ENCODE measurements at regions not wholly inside any gene's neighbourhood (a gene's known extent, or its start where the extent isn't known, plus 50 kb on each side); places are given as distances from the start of the nearest gene placed in this dataset.
"Not testable (repeated sequence)": the region's sequence is repeated elsewhere in the genome, so short reads cannot be mapped to it uniquely, and the experiment has no call there.

DNA sequence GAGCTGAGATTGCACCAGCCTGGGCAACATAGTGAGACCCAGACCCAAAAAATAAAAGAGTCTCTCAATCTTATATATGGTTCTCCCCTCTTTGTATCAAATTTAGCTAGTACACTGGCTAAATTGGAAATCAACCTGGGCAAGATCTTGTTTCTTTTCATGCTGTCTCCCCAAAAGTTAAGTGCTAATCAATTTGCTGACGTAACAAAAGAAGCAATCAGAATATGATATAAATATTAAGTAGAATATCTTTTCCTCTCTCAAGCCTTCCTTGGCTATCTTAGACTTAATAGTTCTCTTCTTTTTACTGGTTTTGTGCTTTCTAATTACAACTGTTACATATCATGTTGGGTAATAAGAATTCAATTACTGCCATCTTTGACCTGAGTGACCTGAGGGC, 258.9 kb downstream of the KCNRG start:
- DNase-seq (ENCODE audit: low spot score) = no peak

DNA sequence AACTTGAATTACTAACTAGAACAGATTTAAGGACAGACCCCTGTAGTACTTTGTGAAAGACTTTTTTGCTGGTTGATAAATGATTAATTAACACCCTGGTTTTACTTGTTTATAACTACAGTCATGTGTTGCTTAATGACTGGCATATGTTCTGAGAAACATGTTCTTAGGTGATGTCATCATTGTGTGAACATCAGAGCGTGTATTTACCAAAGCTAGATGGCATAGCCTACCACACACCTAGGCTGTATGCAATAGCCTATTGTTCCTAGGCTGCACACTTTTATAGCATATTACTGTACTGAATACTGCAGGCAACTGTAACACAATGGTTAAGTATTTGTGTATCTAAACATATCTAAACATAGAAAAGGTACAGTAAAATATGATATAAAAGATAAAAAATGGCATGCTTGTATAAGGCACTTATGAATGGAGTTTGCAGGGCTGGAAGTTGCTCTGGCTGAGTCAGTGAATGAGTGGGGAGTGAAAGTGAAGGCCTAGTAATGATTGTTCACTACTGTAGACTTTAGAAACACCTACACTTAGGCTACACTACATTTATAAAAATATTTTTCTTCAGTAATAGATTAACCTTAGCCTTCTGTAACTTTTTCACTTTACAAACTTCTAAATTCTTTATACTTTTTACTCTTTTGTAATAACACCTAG, 260.3 kb downstream of the KCNRG start:
- DNase-seq (ENCODE audit: low spot score) = peak; percentile 70

DNA sequence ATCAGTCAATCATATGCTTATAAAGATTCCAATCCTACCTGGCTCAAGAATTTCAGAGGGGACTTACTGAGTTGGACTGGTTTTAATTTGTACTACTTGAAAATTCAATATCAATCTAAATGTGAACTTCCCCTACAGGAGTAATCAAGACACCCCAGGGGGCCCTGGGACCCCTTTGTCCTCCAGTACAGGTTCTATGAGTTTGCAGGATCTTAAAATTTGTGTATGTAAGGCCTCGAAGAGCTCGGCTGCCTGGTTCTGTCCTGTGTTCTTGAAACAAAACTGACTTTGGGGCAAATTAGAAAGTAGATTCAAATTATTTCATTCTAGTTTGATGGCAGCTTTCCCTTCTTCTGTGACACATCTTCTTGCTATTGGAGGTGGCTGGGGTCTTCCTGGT, 261.3 kb downstream of the KCNRG start:
- no peak for DNase-seq (ENCODE audit: low spot score)

GRCh38 chr13:50277127-50277526, 261.9 kb downstream of the KCNRG start:
- DNase-seq (ENCODE audit: low spot score) = no peak

DNA sequence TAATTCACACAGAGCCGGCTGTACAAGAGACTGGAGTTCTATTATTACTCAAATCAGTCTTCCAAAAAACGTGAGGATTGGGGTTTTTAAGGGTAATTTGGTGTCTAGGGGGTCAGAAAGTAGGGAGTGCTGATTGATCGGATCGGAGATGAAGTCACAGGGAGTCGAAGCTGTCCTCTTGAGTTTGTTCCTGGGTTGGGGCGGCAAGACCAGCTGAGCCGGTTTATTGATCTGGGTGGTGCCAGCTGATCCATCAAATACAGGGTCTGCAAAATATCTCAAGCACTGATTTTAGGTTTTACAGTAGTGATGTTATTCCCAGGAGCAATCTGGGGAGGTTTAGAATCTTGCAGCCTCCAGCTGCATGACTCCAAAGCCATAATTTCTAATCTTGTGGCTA, 262.7 kb downstream of the KCNRG start:
- no peak for DNase-seq (ENCODE audit: low spot score)

DNA sequence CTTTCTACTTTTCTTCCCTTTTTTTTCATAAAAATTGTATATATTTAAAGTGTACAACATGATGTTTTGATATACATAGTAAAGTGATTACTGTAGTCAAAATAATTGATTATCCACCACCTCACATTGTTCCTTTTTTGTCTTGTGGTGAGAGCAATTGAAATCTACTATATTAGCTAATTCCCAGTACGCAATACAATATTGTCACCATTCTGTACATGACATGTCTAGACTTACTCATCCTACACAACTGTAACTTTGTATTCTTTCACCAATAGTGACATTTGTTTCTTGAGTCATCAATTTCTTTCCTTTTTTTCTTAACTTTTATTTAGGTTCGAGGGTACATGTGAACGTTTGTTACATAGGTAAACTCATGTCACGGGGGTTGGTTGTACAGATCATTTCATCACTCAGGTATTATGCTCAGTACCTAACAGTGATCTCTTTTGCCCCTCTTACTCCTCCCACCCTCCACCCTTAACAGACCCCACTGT, 265.2 kb downstream of the KCNRG start:
- no peak for DNase-seq (ENCODE audit: low spot score)

DNA sequence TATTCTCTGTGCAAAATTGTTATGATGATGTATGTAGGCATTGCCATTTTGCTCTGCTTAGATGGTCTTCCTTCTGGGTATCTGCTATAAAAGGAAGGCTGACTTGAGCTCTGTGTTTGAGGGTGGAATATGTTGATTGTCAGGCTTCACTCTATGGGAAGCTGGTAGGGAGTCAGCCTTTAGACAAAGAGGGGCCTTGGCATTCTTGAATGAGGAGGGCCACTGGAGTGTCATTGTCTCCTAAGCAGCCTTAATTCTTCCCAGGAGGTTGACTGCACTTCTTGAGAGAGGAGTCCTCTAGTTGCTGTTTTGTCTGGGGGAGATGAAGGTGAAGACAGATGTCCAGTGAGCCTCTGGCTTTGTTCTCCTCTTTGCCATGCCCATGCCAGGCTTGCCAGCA, 266.8 kb downstream of the KCNRG start:
- no peak for DNase-seq (ENCODE audit: low spot score)

DNA sequence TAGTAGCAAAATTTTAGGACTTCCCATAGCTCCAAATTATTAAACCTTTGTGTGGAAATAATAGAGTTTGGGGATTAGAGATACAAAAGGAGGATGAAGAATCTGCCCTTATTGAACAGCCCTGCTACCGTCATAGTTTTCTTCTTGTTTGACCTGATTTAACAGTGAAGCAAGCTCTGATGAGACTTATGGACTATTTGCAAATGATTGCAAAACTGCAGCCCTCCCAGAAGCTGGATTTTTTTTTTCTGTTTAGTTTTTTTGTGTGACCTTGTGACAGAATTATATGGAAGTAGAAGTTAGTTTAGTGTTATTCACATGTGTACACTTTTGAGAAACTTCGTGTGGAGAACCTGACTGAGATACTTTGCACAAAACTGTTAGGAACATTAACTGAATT, 267.8 kb downstream of the KCNRG start:
- no peak for DNase-seq (ENCODE audit: low spot score)

GRCh38 chr13:50284540-50284939, 269.3 kb downstream of the KCNRG start:
- DNase-seq (ENCODE audit: low spot score) = no peak

DNA sequence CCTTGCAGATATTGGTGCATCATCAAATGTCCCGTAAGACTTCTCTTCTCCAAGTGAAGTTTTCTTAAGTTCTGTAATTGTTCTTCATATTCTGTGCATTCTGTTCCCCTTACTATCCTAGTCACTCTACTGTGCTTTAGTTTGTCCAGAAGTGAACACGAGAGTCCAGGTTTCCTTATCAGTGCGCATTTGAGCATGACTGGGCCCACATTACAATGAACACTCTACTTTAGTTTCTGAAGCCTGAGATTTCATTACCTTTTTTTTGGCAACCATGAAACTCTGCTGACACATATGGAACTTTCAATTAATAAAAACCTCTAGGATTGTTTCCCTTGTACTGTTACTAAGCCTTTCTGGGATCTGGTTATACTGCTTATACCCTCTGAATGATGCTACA, 270.0 kb downstream of the KCNRG start:
- no peak for DNase-seq (ENCODE audit: low spot score)

GRCh38 chr13:50286324-50286723, 271.1 kb downstream of the KCNRG start:
- DNase-seq (ENCODE audit: low spot score) = no peak

DNA sequence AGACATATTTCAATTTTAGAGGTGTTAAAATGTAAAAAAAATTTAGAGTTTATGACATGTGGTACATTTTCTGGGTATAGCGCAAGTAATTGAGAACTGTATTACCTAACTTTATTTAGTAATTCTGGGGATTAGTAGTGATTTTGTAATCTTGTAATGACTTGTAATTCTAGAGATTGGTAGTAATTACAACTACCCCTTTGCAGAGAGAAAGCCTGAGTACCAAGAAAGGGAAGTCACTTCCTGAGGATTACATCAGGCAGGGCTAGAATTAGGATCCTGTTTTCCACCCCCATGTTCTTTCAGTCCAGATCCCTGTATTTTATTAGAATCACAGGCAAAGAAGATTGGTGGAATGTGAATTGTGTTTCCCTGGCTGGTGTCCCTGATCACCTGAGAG, 274.9 kb downstream of the KCNRG start:
- no peak for DNase-seq (ENCODE audit: low spot score)

GRCh38 chr13:50291611-50292010, 276.4 kb downstream of the KCNRG start:
- peak; percentile 68 for DNase-seq (ENCODE audit: low spot score)

DNA sequence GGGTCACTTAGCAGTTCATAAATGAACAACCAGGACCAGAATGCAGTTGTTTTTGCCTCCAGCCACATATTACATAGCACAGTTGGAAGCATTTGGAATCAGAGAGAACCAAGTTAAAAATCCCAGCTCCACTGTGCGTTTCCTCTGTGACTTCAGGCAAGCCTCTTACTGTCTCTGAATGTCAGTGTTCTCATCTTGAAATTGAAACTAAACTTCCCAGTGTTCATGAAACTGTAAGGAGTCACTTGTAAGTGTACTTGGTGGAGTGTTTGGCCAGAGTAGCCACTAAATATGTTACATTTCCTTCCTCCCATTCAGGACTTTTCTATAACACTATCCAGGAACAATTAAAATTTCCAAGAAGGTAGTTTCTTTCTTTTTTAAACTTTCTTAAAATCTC, 276.8 kb downstream of the KCNRG start:
- peak; percentile 20 for DNase-seq (ENCODE audit: low spot score)

- DNase-seq (ENCODE audit: low spot score) = not testable (repeated sequence)
Observed at GRCh38 chr13:50294425-50294824, 279.2 kb downstream of the KCNRG start.

GRCh38 chr13:50299546-50300249, 284.5 kb downstream of the KCNRG start:
- DNase-seq (ENCODE audit: low spot score) = no peak

- DNase-seq (ENCODE audit: low spot score) = no peak
Observed at GRCh38 chr13:50303963-50304721, 288.9 kb downstream of the KCNRG start.

DNA sequence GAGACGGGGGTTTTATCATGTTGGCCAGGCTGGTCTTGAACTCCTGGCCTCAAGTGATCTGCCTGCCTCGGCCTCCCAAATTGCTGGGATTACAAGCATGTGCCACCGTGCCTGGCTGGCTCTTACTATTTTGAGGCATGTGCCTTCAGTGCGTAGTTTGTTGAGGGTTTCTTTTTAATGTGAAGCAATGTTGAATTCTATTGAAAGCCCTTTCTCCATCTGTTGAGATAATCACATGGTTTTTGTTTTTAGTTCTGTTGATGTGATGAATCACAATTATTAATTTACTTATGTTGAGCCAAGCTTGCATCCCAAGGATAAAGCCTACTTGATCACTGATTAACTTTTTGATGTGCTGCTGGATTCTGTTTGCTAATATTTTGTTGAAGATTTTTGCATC, 290.9 kb downstream of the KCNRG start:
- no peak for DNase-seq (ENCODE audit: low spot score)

DNA sequence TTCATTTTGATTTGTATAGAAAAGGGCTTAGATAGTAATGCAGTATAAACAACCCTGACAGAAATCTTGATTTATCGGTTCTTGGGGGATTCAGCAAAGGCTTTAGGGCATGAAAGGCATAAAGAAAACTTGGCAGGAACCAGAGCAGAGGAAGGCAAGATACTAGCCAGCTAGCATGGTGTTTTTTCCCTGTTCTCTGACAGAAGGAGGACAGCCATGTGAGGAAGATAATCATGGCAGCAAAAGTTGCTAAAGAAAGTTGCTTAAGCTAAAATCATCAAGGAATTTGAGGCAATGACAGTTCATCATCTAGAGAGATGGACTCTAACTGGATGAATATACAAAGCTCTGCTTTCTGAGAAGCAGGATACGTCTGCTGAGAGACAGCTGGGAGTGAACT, 294.1 kb downstream of the KCNRG start:
- no peak for DNase-seq (ENCODE audit: low spot score)

GRCh38 chr13:50309882-50310594, 294.8 kb downstream of the KCNRG start:
- no peak for DNase-seq (ENCODE audit: low spot score)

GRCh38 chr13:50310734-50311133, 295.5 kb downstream of the KCNRG start:
- no peak for DNase-seq (ENCODE audit: low spot score)

GRCh38 chr13:50318887-50319286, 303.6 kb downstream of the KCNRG start:
- DNase-seq (ENCODE audit: low spot score) = no peak

Data from kidney tubule cell (primary cell).